Hepatocyte (in vitro differentiated cells): ENCODE measurements at regions not wholly inside any gene's neighbourhood (a gene's known extent, or its start where the extent isn't known, plus 50 kb on each side); places are given as distances from the start of the nearest gene placed in this dataset.

Source experiments
- CTCF ChIP-seq: fragments of 200-600 bp; sonication (generic); IDR thresholded peaks from 2 replicates; pipeline ENCODE4 v1.5.1; 2016; ENCODE audit warnings: antibody characterized with exemption, mild to moderate bottlenecking; ENCODE audit not compliant: poor library complexity
- EZH2 ChIP-seq: fragments of 200-600 bp; sonication (generic); IDR thresholded peaks from 2 replicates; pipeline ENCODE4 v1.6.1; 2016; ENCODE audit warnings: antibody characterized with exemption, mild to moderate bottlenecking, borderline replicate concordance
- EZH2phosphoT487 ChIP-seq: fragments of 200-600 bp; sonication (generic); IDR thresholded peaks from one replicate; pipeline ENCODE4 v1.6.1; 2018; ENCODE audit warnings: antibody characterized with exemption, mild to moderate bottlenecking, low read depth, moderate library complexity; ENCODE audit not compliant: unreplicated experiment, severe bottlenecking

DNA sequence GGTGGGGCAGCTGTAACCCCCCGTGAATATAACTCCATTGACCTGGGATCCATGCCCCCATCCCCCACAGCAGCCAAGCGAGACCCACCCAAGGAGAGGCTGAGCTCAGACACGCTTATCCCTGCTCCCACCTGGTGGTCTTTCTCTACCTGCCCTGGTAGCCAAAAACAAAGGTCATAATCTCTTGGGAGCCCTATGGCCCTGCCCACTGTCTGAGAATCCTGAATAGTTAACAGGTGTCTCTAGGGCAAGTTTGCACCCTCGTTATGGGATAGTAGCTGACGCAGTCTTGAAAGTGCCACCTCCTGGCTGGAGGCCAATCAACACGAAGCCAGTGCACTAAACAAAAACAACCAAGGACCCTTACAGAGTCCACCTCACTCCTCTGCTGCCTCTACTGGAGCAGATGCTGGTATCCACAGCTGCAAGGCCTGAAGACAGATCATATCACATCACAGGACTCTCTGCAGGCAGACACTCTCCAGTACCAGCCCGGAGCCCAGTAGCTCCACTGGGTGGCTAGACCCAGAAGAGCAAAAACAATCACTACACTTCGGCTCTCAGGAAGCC is 134.3 kb upstream of the C1orf174 start:
- no peak for TF ChIP-seq CTCF
- no peak for TF ChIP-seq EZH2phosphoT487
- no peak for TF ChIP-seq EZH2
